ENCODE measurements at regions not wholly inside any gene's neighbourhood (a gene's known extent, or its start where the extent isn't known, plus 50 kb on each side); places are given as distances from the start of the nearest gene placed in this dataset.
"Not testable (repeated sequence)": the region's sequence is repeated elsewhere in the genome, so short reads cannot be mapped to it uniquely, and the experiment has no call there.

DNA sequence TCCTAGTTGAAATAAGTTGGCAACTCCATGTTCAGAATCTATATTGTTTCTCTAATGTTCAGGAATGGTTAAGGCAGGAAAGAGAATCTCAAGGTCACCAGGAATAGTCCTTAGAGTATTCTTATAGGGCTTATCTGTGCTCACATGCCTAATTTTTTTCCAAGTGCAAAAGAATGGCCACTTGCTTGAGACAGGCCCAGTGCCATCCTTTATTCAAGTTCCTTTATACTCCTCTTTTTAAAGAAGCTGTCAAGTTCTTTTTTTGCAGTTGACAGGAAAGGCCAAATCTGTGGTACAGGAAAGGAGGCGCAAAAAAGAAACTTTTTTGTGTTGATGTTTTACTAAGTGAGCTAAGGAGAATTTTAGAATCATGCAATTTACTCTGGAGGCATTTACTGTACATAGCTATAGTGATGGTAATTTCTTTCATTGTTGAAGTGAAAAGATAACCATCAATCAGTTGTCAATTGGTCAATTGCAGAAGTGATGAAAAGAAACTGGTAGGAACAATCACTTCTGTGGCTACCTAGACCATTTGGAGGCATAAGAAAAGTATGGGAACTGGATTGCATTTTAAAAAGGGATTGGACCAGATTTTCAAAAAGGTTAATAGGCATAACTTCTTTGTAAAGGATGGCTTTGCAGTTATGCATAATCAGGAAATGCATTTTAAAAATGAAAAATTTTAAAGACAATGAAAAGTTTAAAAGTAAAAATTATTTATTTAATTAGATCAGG is 102.5 kb upstream of the SOX2 start:
- no peak for DNase-seq (ENCODE audit: low read depth in 2 of 2)

DNA sequence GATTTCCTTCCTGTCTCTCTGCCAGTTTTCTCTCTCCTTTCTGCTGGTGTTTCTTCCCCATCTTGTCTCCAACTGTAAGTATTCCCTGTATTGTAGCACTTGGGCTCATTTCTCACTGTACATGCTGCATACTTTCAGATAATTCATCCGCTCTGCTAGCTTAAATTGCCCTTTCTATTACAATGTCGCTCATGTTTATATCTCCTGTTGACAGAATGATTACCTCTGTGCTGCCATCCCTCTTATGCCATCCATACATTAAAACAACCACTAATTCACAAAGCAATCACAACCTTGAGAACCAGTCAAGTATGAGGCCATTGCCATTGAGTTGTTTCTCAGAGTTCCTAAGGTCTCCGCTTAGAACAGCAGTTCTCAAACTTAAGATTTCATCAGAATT is 107.5 kb upstream of the SOX2 start:
- no peak for DNase-seq (ENCODE audit: low read depth in 2 of 2)

DNA sequence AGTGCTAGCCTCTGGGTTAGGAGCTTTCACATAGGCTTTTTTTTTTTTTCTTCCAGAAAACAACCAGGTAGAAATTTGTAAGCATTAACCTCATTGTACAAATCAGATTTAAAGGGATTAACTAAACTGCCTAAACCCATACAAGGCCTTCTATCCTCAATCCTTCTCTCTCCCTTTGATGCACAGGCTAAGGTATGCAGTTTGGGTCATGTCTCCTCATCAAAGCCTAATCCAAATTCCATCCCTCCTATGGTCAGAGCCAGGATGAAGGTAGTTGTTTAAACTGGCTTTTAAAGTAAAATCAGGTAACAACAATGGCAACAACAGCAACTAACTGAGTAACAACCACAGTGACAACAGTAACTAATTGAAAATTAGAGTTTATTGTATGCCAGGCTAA is 115.6 kb upstream of the SOX2 start:
- no peak for DNase-seq (ENCODE audit: low read depth in 2 of 2)

DNA sequence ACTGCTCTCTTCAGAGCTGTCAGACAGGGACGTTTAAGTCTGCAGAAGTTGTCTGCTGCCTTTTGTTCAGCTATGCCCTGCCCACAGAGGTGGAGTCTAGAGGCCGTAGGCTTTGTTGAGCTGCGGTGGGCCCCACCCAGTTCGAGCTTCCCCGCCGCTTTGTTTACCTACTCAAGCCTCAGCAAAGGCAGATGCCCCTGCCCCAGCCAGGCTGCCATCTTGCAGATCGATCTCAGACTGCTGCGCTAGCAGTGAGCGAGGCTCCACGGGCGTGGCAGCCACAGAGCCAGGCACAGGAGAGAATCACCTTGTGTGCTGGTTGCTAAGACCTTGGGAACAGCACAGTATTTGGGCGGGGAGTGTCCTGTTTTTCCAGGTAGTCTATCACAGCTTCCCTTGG is 120.8 kb upstream of the SOX2 start:
- not testable (repeated sequence) for DNase-seq (ENCODE audit: low read depth in 2 of 2)

DNA sequence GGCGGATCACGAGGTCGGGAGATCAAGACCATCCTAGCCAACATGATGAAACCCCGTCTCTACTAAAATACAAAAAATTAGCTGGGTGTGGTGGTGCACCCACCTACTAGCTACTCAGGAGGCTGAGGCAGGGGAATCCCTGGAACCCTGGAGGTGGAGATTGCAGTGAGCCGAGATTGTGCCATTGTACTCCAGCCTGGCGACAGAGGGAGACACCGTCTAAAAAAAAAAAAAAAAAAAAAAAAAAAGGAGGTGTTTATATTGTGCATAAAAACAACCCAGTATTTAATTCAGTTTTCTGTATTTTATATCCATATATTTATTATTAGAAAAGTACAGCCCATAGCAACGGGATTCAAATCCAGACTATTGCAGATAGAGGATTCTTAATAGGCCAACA is 129.1 kb upstream of the SOX2 start:
- DNase-seq (ENCODE audit: low read depth in 2 of 2), result no peak

DNA sequence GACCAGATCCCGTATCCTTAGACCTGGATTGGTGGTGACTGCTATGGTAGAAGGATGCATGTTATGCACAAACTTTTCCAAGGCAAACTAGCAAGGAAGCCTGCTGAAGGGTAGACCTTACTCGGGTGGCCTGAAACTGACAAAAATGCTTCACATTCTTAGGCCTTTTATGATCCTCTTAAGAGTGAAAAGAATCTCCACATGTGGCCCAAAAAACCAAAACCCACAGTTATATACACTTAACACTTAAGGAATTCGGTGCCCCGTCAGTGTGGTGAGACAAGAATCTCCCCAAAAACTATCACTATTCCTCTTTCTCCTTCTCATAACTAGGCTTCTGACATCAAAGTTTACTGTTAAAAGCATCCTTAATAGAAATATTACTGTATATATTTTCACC is 130.1 kb upstream of the SOX2 start:
- DNase-seq (ENCODE audit: low read depth in 2 of 2), result no peak

DNA sequence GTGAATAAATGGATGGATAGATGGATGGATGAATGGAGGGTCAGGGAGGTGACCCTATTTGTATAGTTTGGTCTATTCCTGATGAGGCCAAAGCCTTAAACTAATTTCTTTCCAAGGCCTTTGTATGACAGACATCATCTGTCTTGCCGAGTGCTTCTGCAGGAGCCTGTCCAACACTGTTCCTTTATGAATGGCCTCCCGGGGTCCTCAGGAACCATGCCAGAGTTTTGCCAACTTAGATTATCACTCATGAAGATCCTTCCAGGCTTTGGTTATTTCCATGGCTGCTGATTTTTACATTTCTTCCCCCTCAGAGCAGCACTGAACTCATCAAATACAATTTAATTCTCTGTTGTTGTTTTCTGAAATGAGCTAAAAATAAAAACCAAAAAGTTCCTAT is 133.0 kb upstream of the SOX2 start:
- no peak for DNase-seq (ENCODE audit: low read depth in 2 of 2)

DNA sequence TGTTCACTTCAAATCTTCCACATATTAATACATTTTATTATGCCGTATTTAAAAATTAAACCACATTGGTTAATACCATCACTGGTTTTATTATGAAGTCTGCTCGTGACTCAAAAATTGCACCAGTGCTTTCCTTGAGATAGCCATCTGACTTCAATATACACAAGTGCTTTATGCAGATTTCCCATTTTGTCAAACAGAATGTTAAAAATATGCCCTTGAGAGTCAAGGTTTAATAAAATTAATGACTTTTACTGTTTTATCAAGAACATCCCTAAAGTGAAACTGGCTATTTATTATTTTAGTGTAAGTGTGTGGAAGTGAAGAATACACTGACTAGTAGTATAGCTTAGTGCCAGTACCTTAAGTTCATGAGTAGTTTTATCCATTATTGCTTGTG is 139.3 kb upstream of the SOX2 start:
- no peak for DNase-seq (ENCODE audit: low read depth in 2 of 2)

DNA sequence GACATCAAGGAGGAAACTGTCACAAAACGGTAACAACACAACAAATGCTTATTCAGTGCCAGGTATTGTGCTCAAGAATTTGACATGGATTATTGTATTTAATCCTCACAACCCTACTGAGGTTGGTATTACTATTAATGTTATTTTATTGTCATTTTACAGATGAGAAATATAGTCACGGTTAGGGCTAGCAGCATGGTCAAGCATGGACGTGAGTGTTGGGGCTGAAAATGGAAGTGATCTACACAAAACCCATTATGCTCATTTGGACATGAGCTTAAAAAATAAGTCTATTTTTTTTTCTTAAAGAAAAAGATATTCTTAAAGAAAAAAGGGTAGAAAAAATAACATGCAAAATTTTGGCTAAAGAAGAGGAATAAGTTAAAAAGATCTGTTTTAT is 141.3 kb upstream of the SOX2 start:
- DNase-seq (ENCODE audit: low read depth in 2 of 2), result no peak

DNA sequence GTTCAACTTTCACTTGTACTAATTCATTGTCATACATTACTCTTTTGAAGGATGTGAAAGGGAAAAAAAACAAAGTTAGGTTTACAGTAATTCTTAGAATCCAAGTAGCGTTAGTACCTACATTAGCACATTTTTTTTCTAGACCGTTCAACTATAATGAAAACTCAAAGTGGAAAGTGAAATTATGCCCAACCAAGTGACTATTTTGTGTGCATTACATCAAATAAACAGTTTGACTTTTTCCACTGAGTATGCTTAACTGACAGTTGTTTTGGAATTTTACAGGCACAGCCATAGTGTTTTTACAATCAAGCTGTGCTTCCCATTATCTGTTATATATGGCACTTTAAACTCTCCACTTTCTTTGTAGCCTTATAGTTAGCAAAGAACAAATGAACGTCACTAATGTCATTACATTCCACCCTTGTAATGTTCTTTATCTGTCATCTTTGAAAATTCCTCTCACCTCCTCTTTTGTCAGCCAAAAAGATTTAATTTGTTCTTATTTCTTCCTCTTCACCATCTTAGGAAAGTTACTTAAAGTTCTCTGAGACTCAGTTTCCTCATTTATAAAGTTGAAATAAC is 142.3 kb upstream of the SOX2 start:
- no peak for DNase-seq (ENCODE audit: low read depth in 2 of 2)

DNA sequence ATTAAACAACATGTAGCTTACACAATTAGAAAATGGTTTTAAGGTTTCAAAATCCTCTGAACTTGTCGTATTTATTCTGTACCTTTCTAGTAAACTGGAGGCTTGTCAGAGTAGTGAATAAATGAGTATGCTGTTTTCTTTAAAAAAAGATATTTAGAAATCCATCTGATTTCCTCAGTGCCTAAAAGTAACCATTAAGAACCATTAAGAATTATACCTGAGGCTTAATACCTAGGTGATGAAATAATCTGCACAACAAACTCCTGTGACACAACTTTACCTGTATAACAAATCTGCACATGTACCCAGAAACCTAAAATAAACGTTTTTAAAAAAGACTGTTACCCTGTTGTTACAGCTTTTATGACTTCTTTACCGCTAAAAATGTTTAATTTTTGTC is 143.0 kb upstream of the SOX2 start:
- DNase-seq (ENCODE audit: low read depth in 2 of 2), result no peak

DNA sequence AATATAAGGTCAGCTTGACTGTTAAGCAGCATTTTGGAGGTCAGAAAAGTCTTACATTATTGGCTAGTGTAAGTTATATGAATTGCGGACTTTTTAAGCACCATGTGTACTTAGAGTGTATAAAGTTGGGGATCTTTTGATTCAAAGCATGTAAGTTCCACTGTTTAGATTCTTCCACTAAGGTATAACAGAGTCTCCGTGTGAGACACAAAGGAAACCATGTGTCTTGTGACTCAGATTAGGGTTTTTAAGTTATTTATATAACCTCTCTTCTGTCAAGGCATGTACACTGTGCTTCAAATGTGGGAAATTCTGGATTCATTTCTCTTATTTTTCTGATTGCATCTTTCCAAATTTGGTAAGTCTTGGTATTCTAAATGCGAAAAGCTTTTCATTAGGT is 143.5 kb upstream of the SOX2 start:
- DNase-seq (ENCODE audit: low read depth in 2 of 2), result no peak

DNA sequence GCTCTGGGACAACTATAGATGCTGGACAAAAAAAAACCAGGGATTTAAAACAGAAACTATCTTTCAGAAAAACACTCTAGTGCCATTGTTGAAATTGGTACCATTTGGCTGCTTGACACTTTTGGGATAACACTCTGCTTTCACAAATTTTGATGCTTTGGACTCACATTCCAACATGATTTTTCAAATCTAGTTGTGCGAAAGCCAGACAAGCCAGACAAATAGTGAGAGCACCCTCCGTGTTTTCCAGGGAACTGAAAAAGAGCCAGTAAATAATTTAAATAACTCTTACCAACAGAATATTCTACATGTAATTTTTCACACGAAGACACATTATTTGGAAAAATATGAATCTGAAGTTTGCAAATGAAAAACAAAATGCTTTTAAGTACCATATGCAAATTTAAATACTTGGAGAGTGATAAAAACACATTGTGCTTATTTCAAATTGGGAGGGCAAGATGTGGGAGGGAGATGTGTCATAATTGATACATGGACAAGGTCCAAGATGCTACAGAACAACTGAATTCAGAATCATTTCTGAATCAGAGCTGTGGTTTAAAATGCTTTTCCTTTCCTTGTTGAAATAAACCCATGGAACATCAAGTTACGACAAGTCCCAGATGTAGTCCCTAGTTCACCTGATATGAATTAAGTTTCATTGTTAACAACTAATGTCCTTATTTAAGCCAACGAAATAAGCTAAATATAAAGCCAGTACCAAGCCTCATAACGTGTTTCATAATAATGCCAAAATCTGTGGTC is 144.2 kb upstream of the SOX2 start:
- DNase-seq (ENCODE audit: low read depth in 2 of 2), result no peak

DNA sequence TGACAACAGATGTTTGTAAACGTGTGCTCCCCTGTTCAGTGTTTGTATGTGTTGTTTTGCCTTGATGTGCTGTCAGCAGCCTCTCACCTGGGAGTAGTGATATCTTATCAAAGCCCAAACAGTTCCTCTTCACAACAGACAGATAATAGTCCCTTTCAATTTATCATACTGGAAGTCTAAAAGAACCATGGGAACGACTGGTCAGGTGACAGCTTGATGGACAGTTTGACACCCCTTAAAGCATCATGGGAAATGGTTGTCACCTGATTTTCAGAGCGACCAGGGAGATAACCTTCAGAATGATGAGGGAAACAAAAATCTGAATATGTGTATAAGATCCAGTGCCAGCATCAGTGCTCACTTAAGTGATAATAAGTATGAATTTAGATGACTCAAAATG is 146.3 kb upstream of the SOX2 start:
- DNase-seq (ENCODE audit: low read depth in 2 of 2), result no peak

DNA sequence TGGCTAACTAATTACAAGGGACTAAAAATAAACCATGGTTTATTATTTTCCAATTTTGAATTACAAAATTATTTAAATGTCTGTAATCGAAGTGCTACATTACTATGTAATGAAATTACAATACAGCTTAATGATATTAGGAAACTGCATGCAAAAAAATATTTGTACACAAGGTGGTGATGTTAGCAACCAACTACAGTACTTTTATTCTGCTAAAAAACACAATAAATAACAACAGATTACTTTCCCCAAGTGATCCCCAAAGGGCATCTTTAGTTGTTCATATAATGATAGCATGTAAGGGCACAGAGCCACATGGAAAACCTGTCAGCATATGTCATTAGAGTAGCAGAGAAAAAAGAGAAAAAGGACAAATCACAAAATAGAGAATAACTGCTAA is 147.5 kb upstream of the SOX2 start:
- no peak for DNase-seq (ENCODE audit: low read depth in 2 of 2)

DNA sequence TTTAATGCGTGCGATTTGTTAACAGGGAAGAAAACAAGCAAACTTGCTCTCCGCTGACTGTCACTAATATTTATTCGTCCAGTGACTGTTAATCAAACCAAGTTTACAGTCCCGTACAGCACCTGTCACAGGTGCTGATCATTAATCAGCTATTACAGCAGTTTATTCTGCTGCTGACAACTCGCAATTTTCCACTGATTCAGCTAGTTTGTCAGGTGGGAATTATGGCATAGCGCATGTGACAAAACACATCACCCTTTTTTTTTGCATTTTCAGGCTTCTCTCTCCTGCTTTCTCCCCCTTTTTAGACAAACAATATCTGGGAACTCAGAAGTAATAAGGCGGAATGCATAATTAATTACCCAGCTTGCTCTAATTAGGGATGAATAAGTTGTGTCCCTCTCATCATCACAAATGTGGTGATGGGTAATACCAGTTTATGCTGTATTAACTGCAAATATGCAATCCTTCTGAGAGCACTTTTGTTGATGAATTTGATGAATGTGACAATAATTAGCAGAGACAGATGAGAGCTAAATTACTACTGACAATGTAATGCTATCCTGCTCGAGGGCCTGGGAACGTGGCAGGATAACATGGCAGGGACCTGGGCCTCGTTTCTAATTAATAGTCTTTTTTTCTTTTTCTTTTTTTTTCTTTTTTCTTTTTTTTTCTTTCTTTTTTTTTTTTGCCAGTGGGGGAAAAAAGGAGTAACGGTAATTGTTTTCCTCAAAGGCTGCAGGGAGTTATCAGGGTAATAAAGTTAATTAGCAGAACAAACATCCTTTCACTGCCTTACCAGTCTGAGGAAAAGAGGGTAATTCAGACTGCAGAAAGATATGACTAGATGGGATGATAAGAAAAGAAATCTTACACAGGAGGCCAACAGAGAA is 150.3 kb upstream of the SOX2 start:
- no peak for DNase-seq (ENCODE audit: low read depth in 2 of 2)

DNA sequence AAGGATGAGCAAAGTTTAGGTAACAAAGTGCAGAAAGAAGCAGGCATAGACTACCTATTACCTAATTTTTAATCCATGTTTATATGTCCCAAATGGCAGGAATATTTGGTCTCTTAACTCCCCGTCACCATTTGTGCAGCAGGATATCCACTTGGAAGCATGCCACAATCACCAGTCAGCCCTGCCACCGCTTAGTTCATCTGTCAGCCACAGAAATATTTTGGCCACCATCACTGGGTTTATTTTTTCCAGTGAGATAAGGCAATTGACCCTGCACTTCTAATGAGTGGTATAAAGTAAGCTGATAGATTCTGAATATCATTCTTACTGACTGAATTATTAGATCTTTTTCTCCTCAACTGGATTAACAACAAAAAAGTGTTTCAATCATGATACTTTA is 152.9 kb upstream of the SOX2 start:
- DNase-seq (ENCODE audit: low read depth in 2 of 2), result no peak

DNA sequence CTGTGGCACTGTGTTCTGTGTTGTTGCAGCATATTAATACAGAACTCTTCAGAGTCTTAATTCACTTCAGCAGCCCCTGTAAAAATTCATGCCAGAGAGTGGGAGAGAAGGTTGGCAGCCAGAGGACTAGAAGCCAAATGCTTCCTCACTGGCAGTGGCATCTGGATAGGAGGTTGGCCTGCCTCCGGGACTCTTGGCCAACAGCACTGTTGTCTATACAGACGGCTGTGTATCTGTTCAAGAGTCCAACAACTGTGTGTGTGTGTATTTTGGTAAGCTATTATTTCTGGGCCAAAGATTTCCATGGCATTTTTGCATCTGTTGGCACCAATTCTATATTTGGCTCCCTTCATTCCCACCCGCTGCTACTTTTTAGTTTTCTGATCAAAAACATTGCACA is 156.0 kb upstream of the SOX2 start:
- DNase-seq (ENCODE audit: low read depth in 2 of 2), result no peak

DNA sequence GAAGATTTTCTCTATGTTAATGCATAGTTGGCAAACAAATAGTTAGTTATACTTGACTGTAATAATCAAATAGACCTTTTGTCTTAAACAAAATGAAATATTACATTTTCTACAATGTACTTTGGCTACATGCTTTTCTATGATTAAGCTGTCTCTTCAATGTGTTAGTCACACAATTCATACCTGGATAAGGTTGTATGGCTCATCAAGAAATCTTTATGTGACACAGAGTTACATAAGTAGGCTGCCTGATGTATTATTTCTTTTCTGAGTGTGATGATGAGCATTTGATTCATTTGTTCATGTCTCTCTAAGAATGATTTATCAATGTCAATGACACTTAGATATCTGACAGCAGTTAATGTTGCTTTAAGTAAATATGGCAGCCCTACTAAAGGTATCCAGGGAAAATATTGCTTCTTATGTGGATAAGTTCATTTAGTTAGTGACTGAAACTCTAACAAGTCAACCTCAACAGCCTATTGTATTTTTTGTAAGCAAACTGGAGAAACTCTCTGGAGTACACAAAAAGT is 157.4 kb upstream of the SOX2 start:
- DNase-seq (ENCODE audit: low read depth in 2 of 2), result no peak

DNA sequence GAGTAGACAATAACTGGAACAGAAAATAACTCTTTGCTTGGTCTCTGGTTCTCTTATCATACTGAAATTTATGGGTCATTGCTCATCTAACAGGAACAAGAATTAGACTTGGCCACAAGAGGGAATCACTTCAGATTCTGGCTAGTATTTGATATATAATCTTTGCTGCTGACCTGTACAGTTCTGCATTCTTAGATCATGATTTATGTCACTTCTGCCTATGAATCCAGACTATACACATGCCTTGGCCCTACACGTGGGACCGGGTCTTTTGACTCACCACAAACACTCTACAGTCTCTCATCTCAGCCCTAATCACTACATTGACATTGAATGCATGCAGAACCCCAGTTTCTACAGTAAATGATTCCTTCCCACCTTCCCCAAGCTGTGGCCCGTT is 162.5 kb upstream of the SOX2 start:
- no peak for DNase-seq (ENCODE audit: low read depth in 2 of 2)

DNA sequence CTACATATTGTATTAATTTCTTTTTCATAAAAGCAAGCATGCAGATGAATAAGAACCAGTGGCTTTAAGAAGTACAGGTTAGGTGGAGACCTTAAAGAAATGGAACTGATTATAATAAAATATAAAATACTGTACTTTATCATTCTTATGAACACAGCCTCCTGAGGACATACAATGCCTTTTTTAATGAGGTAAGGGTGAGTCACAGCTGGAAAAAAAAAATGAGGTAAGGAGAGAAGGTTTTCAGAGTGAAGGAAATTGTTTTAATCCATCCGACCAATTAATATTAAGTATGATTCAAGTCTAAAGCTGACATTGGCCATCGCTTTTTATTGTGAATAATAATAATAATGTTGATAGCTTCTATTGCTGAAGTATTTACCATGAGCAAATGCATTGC is 170.3 kb upstream of the SOX2 start:
- DNase-seq (ENCODE audit: low read depth in 2 of 2), result no peak

DNA sequence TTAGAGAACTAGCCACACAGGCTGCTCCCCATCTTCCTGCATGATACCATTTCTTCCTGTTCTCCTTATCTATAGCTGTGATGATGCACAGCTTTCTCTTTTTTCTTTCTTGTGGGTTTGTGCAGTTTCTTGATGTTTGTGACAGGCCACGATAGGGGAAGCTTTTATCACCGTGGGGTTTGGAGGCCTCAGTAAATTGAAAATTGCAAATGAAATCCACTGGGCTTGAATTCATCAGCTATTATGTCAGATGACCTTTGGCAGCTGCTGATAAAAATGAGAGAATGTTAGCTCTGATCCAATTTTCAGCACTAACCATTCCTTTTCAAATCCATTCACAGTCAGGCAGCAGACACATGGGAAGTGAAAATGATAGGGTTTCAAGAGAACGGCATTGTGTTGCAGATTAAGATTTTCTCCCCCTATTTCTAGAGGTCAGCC is 176.9 kb upstream of the SOX2 start:
- no peak for DNase-seq (ENCODE audit: low read depth in 2 of 2)

All from stimulated activated CD4-positive, alpha-beta T cell treated with anti-CD3 and anti-CD28 coated beads, Interleukin-12 subunit alpha, Interleukin-12 subunit beta, amount 100 ng/mL, for 24 hours (primary cell).